Activated B cell treated with CpG ODN at 0.5 μM for 24 hours (primary cell): ENCODE measurements at regions not wholly inside any gene's neighbourhood (a gene's known extent, or its start where the extent isn't known, plus 50 kb on each side); places are given as distances from the start of the nearest gene placed in this dataset.

Experiments used
- ATAC-seq: fragments of 200-7000 bp; cut with Tn5 transposase; one replicate; pipeline ENCODE4 v1.10.0; 2021; ENCODE audit warnings: low read depth, mild to moderate bottlenecking, moderate library complexity
- CTCF ChIA-PET: fragments of 350-600 bp; sonication (Branson Sonifier 250); formaldehyde crosslinking; loops from one replicate; lab custom pipeline; 2021; ENCODE audit warnings: antibody characterized with exemption; lab: Charles Lee
- POLR2A ChIA-PET: fragments of 350-600 bp; sonication (Branson Sonifier 250); formaldehyde crosslinking; loops from one replicate; lab custom pipeline; 2021; ENCODE audit warnings: antibody characterized with exemption; lab: Charles Lee
- DNase-seq: peaks from one replicate; pipeline ENCODE4 v3.0.0; 2022
- H3K27ac Mint-ChIP-seq: one replicate; pipeline ENCODE4 v1.8.0; 2020; ENCODE audit warnings: mixed read lengths
- H3K27me3 Mint-ChIP-seq: one replicate; pipeline ENCODE4 v1.8.0; 2021; ENCODE audit warnings: mixed read lengths
- H3K36me3 Mint-ChIP-seq: one replicate; pipeline ENCODE4 v1.8.0; 2021; ENCODE audit warnings: low read depth, mixed read lengths
- H3K4me1 Mint-ChIP-seq: one replicate; pipeline ENCODE4 v1.8.0; 2021; ENCODE audit warnings: mixed read lengths
- H3K4me3 Mint-ChIP-seq: one replicate; pipeline ENCODE4 v1.8.0; 2020; ENCODE audit warnings: mild to moderate bottlenecking, mixed read lengths
- H3K9me3 Mint-ChIP-seq: one replicate; pipeline ENCODE4 v1.8.0; 2020; ENCODE audit warnings: mixed read lengths
- intact Hi-C: fragments of 100-400 bp; cut with micrococcal nuclease; formaldehyde crosslinking; loops from one replicate; pipeline ENCODE4 v1.15.1; 2024
- TF ChIP-seq, protein P1 (sequence below): fragments of 200-600 bp; IDR thresholded peaks from one replicate; pipeline ENCODE4 v1.8.0; 2022; ENCODE audit warnings: antibody characterized with exemption, mild to moderate bottlenecking

DNA sequence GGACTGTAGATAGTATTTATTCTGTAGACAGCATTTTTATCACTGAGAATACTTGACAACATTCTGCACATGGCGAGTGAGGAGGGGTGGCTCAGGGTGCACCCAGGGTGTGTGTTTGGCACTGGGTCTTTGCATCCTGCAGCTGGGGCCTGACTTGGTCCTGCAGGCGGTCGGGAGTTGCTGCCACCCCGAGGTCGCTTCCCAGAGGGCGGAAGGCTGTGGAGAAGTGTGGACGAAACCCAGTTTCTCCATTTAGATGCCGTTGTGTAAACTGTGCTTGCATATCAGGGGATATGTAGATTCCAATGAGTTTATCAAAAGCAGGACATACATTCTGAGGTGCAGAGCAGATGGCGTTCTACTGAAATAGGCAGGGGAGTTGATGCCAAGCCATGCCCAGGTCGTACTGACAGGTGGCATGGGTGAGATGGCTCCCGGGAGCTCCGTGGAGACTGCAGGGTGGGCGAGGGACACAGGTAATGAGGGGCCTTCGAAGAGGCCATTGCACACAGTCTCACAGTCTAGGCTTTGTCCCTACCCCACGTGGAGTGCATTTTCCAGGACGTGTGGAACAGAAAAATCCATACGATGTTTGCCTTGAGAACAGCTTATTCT, 74.5 kb downstream of the RTP5 start:
- H3K4me1 Mint-ChIP-seq: peaks cover 9% of the 10 kb centered on the region

GRCh38 chr2:241944821-241945220, 75.3 kb downstream of the RTP5 start:
- CTCF ChIA-PET: no interaction called here
- ATAC-seq (no peak), DNase-seq (no peak)
- intact Hi-C loops: no loop called here
- Mint-ChIP-seq H3K27me3 (no peaks in the 10 kb centered on the region), H3K9me3 (peaks cover 3% of the 10 kb centered on the region), H3K36me3 (peaks cover 9% of the 10 kb centered on the region), H3K4me1 (peaks cover 9% of the 10 kb centered on the region), H3K4me3 (no peak overlapping the region), H3K27ac (no peak overlapping the region)
- POLR2A ChIA-PET: no interaction called here
- TF ChIP-seq, protein P1, sequence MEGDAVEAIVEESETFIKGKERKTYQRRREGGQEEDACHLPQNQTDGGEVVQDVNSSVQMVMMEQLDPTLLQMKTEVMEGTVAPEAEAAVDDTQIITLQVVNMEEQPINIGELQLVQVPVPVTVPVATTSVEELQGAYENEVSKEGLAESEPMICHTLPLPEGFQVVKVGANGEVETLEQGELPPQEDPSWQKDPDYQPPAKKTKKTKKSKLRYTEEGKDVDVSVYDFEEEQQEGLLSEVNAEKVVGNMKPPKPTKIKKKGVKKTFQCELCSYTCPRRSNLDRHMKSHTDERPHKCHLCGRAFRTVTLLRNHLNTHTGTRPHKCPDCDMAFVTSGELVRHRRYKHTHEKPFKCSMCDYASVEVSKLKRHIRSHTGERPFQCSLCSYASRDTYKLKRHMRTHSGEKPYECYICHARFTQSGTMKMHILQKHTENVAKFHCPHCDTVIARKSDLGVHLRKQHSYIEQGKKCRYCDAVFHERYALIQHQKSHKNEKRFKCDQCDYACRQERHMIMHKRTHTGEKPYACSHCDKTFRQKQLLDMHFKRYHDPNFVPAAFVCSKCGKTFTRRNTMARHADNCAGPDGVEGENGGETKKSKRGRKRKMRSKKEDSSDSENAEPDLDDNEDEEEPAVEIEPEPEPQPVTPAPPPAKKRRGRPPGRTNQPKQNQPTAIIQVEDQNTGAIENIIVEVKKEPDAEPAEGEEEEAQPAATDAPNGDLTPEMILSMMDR: no peak

More for the DNA sequence above, 74.5 kb downstream of the RTP5 start:
- TF ChIP-seq, protein P1: no peak
- CTCF ChIA-PET: no interaction called here
- no peak overlapping the region for H3K4me3 Mint-ChIP-seq
- H3K27ac Mint-ChIP-seq: no peak overlapping the region
- intact Hi-C loops: no loop called here
- DNase-seq (no peak), ATAC-seq (no peak)
- H3K36me3 Mint-ChIP-seq: peaks cover 9% of the 10 kb centered on the region
- POLR2A ChIA-PET: no interaction called here
- peaks cover 3% of the 10 kb centered on the region for H3K9me3 Mint-ChIP-seq
- no peaks in the 10 kb centered on the region for H3K27me3 Mint-ChIP-seq

DNA sequence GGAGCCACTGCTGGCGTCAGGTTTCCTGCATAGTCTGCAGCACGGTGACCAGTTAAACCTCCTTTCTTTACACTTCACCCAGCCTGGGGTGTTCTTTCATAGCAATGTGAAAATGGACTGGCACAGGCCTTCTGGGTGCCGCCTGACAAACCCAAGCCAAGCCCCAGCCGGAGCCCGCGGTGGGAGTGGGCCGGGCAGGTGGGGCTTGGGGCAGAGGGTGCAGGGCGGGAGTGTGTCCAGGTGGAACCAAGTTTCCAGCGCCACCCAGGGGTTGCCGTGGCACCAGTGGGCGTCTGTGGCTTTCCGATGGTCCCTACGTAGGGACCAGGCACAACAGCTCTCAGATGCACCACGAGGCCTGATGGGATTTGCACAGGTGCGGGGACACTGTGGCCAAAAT, 75.8 kb downstream of the RTP5 start:
- ATAC-seq (no peak), DNase-seq (no peak)
- Mint-ChIP-seq H3K4me3 (no peak overlapping the region), H3K9me3 (peaks cover 3% of the 10 kb centered on the region), H3K36me3 (peaks cover 7% of the 10 kb centered on the region), H3K4me1 (peaks cover 8% of the 10 kb centered on the region), H3K27me3 (no peaks in the 10 kb centered on the region), H3K27ac (no peak overlapping the region)
- intact Hi-C loops: no loop called here
- ChIA-PET POLR2A (no interaction called here), CTCF (no interaction called here)
- TF ChIP-seq, protein P1: no peak

GRCh38 chr2:241945803-241946202, 76.3 kb downstream of the RTP5 start:
- H3K4me1 Mint-ChIP-seq: peaks cover 9% of the 10 kb centered on the region
- H3K27me3 Mint-ChIP-seq: no peaks in the 10 kb centered on the region
- TF ChIP-seq, protein P1: no peak
- H3K9me3 Mint-ChIP-seq: no peaks in the 10 kb centered on the region
- no peak overlapping the region for H3K4me3 Mint-ChIP-seq
- H3K36me3 Mint-ChIP-seq: peaks cover 5% of the 10 kb centered on the region
- ChIA-PET CTCF (no interaction called here), POLR2A (no interaction called here)
- H3K27ac Mint-ChIP-seq: no peak overlapping the region
- ATAC-seq (no peak), DNase-seq (no peak)
- intact Hi-C loops: no loop called here

DNA sequence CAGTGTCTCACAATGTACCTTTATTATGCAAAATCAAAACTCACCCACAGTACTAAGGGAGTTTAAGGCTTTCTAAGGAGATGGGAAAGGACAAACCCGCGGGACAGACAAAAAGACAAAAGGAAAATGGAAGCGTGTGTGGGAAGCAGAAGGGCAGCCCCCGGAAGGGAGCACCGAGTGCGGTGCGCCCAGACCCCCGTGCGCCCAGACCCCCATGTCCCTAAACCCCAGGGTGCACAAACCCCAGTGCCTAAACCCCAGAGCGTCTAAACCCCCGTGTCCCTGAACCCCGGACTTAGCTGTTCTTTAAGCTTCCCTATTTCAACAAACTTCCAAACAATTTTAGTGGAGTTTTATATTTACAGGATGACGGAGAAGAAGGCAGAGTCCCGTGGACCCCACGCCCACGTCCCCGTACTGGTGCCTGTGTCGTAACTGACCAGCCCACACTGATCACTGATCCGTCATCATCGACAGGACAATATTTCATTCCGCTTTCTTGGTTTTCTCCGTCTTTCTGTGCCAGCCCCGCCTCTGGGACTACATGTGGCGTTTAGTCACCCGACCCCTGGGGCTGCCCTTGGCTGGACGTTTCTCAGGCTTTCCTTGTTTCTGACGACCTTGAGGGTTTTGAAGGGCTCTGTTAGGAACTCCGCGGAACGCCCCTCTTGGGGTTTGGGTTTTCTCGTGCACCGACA, 76.9 kb downstream of the RTP5 start:
- H3K27ac Mint-ChIP-seq: no peak overlapping the region
- H3K4me3 Mint-ChIP-seq: no peak overlapping the region
- CTCF ChIA-PET: no interaction called here
- H3K4me1 Mint-ChIP-seq: peaks cover 11% of the 10 kb centered on the region
- POLR2A ChIA-PET: no interaction called here
- TF ChIP-seq, protein P1: no peak
- no peak for DNase-seq
- H3K27me3 Mint-ChIP-seq: no peaks in the 10 kb centered on the region
- ATAC-seq: no peak
- intact Hi-C loops: no loop called here
- peaks cover 5% of the 10 kb centered on the region for H3K36me3 Mint-ChIP-seq
- no peaks in the 10 kb centered on the region for H3K9me3 Mint-ChIP-seq
